NCI-H1694 treated with DMSO at 0.1 percent for 48 hours (cell line): ENCODE measurements at regions not wholly inside any gene's neighbourhood (a gene's known extent, or its start where the extent isn't known, plus 50 kb on each side); places are given as distances from the start of the nearest gene placed in this dataset.
"Not testable (repeated sequence)": the region's sequence is repeated elsewhere in the genome, so short reads cannot be mapped to it uniquely, and the experiment has no call there.

Source experiments
- DNase-seq: peaks from one replicate; lab custom pipeline; 2025; lab: John Stamatoyannopoulos, UW

GRCh38 chr6:27190126-27190525, 57.4 kb upstream of the PRSS16 start:
- no peak for DNase-seq

GRCh38 chr6:27194453-27194852, 53.0 kb upstream of the PRSS16 start:
- DNase-seq: not testable (repeated sequence)

GRCh38 chr6:27195547-27195946, 52.0 kb upstream of the PRSS16 start:
- DNase-seq: not testable (repeated sequence)
